ENCODE measurements at regions not wholly inside any gene's neighbourhood (a gene's known extent, or its start where the extent isn't known, plus 50 kb on each side); places are given as distances from the start of the nearest gene placed in this dataset.

- TF ChIP-seq CTCF (IDR thresholded peaks at IDR 0.05; ENCODE audit: poor library complexity) (no peak), EZH2 (IDR thresholded peaks at IDR 0.05; ENCODE audit: borderline replicate concordance) (no peak)
These were observed 714.2 kb upstream of the PCDH7 start for GRCh38 chr4:30005995-30006394.

Data from hepatocyte (in vitro differentiated cells).